ENCODE measurements at regions not wholly inside any gene's neighbourhood (a gene's known extent, or its start where the extent isn't known, plus 50 kb on each side); places are given as distances from the start of the nearest gene placed in this dataset.
A peak's percentile ranks its signal among the peaks of the same experiment; 100 is the strongest.

DNA sequence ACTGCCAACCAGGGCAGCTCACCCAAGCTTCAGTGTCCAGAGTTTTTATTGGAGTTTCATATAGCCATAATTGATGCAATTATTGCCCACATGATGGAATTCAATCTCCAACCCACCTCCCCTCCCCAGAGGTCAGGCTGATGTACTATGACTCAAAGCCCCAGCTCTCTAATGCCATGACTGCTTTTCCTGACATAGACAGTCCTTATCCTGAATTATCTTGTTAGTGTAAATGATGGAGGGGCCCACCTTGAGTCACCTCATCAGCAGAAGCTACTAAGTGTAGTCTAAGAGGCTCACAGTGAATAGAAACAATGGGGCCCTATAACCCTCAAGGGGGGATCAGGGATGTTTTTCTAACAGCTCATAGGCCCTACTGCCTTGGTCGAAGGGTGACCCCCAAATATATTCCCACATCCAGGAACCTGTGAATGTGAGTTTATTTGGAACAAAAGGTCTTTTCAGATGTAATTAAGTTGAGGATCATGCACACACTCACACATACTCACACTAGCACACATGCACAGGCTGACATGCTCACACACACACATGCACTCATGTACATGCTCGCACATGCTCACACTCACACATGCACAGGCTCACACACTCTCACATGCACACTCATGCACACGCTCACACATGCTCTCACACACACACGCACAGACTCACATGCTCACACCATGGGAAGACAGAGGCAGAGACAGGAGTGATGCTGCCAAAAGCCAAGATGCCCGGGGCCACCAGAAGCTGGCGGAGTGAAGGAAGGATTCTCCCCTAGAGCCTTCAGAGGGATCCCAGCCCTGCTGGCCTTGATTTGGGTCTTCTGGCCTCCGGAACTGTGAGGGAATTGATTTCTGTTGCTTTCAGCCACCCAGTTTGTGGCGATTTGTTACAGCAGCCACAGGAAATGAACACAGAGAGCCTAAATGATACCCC, 131.2 kb upstream of the SMAD3 start:
- DNase-seq, result no peak

DNA sequence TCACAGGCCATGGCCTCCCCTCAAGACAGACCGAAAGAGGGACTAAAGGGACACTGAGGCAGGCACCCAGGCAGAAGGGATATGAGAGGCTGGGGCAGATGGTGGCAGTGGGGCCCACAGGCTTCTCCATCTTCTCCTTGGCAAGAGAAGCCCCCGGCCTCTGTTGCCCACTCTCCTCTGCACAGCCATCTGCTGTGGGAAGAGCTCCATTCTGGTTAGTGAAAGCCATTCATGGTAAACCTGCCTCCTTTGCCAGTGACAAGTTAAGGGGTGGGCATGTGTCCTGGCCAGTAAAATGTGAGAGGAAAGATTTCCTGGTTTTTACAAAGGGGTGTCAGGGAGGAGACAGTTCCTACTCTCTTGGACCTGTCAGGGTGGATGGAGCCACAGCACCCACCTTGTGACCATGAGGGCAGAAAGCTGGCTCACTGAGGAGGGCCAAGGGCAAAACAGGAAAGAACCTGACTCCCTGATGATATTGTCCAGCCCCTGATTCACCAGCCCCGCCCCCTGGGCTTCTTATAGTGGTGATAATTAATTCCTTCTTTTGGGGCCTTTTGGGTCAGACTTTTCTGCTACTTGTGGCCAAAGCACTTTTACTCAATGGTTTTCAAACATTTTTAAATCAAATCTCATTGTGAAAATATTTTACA, 130.4 kb upstream of the SMAD3 start:
- no peak for DNase-seq

DNA sequence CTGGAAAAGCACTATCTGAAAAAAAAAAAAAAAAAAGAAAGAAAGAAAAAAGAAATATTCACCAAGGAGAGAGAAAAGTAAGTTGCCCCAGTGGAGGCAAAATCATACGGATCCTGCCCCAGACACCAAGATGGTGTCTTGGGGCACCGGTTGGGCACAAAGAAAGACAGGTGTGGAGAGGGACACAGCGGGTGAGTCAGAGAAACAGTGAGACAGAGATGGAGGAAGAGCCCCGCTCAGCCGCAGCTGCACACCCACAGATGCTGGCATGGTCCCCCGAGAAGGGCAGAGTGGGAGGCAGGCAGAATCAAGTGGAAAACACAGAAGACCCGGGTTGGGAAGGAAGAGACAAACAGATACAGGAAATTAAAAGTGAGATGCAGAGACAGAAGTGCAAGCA, 129.7 kb upstream of the SMAD3 start:
- DNase-seq, result no peak

DNA sequence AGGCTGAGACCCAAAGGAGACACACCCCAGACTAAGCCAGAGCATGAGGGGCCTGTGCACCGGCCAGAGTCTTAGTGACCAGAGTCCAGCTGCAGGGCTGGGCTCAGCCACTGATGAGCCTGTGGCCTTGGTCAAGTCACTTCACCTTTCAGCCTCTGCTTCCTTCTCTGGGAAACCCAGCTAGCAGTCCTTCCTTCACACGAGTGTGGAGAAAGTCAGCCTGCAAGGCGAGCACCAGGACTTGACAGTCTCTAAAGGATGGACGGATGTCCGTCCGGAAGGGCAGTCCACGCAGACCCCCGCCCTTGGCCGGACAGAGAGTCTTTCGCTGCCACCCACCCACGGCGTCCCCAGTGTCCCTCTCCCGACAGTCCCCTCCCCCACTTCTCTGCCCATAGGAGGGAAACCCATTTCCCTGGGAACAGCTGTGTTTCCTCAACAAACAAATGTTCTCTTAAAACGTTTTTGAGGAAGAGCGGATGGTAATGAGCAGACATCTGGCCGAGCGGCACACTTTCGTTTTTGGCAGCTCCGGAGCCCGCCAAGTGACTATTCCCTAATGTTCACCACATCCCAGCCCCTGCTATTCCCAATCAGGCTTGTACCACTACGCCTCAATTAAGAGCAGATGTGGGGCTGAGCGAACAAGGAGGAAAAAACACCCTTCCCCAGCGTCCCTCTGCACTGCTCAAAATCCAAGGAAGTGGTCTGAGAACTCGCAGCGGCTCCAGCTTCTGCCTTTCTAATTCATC, 129.1 kb upstream of the SMAD3 start:
- no peak for DNase-seq

DNA sequence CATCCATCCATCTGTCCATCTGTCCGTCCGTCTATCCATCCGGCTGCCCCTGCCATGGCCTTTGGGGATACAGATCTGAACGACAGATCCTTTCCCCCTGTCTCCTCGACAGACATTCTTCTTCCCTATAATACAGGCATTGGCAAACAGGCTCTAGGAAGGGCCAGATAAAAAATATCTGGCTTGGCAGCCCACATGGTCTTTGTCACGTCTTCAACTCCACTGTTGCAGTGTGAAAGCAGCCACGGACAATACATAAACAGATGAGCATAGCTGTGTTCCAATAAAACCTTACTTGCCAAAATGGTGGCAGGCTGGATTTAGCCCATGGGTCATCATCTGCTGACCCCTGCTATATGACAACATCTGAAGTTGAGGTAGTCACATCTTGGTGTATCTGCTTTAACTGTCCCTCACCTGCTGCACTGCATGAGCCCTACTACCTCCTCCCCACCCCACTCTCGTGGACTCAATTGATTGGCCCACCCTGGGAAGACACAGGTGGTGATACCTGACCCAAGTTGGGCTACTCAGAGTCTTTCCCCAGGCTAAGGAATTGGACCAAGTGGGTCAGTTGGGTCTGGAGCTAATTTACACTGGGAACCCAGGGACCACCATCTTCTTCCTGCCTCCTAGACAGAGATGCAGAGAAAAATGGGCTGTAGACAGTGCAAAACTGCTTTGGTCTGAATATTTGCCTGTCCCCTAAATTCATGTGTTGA, 128.4 kb upstream of the SMAD3 start:
- DNase-seq, result no peak

DNA sequence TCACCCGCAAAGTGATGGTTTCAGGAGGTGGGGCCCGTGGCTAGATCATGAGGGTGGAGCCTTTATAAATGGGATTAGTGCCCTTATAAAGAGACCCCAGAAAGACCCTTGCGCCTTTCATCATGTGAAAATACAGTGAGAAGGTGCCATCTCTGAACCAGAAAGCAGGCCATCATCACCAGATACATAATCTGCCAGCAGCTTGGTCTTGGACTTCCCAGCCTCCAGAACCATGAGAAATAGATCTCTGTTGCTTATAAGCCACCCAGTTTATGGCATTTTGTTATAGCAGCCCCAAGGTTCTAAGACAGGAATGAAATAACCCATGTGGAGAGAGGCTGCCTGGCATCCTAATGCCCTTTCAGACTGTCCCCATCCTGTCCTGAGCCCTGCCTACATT, 127.8 kb upstream of the SMAD3 start:
- DNase-seq, result no peak

DNA sequence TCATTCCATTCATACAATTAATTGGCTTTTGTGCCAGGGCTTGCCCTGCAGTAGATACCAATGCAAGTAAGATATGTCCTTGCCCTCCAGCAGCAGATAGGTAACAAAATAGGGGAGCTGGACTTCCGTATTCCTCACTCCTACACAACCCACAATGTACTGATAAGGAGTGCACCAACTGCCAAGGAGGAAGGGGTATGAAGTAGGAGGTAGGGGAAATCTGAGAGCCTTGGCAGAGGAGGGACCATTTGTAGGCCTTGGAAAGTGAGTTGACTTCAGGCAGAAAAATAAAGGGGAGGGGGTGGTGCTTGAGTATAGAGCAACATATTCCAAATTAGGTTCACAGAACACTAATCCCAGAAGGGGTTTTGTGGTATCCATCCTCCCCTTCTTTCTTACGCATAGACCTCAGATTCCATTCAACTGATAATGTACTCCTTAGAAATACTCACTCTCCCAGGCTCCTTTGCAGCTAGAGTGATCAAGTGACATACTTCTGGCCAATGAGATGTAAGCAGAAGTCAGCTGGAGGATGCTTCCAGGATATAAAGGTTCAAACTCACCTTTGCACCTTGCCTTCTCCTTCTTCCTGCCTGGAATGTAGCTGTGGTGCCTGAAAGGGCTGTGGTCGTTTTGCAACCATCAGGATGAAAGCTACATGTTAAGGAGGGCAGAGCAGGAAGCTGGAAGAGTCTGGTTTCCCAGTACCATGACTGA, 127.1 kb upstream of the SMAD3 start:
- DNase-seq, result no peak

DNA sequence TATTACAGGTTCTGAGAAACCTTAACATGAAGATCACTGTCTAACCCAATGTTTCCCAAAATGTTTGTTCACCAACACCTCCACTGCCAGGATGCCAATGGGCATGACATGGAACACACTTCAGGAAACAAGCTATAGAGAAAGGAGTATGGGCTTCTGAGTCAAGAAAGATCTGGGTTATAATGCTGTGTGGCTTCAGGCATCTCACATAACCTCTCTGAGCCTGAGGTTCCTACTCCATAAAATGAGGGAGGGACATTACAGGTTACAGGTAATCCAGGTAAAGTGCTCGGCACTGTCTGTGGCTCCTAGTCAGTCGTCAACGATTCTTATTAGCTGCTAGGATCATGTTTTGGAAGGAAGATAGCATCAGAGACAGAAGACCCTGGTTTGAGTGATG, 126.4 kb upstream of the SMAD3 start:
- DNase-seq, result no peak

DNA sequence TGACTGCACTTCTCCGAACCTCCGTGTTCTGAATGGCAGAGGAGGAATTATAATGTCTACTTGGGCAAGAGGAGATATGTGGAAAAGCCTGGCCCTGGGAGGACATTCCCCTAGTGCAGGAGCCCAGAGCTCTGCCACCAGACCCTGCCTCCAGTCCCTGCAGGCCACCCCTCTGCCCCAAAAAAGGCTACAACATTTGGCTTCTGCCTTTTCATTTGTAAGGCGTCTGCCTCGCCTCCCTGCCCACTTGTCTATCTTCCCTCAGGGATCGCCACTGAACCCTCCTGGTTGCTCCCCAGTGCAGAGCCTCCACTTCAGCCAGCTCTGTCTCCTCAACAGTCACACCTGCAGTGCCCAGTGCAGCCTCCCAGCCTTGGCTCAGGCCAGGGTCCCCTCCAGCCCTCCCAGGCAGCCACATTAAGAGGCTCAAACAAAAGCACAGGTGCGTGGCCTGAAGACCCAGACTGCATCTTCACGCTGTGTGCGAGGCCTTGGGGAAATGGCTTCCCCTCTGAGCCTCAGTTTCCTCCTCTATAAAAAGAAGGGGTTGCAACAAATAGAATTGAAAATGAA, 125.9 kb upstream of the SMAD3 start:
- no peak for DNase-seq

DNA sequence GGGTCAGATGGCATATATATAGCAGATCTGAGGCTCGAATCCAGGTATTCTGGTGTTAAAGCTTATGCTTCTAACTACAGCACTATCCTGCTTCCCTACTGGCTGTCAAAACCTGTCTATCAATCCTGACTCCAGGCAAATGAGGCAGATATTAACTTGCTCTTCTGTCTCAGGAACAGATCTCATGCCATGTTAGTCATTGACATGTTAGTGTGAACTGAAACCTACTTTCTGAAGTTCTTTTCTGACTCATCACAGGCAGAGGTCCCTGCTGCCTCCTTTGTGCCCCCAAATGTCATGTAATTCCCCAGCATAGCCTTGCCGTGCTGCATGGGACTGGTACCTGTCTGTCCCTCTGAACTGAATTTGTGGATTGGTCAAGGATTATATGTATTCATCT, 125.0 kb upstream of the SMAD3 start:
- DNase-seq, result peak; percentile 55

DNA sequence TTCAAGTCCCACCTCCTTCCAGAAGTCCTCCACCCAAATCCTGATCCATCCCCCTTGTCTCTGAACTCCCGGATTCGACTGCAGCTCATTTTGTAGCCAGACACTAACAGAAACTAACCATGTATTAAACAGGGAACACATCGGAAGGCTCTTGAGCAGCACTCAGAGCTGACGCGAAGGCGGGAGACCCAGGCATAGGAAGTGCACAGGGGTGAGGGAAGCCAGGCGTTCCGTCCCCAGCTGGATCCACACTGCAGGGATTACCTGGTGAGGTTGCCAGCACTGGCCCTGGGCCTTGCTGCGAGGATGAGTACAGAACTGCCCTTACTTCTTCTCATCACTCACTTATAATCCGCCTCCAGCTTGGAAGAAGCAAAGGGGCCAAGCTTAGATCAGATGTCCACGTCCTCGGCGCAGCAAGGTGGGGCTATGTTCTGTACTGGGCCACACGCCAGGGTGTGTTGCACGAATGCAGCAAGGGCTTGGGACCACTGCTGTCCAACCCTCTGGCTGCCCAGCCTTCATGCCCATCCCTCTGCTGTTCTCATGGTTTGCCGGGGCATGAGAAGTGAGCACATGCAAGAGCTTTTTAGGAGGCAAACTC, 124.2 kb upstream of the SMAD3 start:
- no peak for DNase-seq

DNA sequence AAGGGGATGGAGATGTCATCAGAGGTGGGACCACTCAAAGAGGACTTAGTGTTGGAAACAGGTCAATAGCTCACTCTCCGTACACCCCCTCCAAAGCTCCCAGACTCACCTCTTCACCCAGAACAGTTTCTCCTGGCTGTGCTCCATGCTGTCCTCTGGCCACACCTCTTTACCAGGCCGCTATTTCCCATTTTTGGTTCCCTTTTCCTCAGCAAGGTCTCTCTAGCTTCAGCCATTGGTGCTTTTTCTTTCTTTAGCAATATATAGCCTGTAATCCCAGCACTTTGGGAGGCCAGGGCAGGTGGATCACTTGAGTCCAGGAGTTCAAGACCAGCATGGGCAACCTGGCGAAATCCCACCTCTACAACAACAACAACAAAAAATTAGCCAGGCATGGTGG, 123.6 kb upstream of the SMAD3 start:
- DNase-seq, result peak; percentile 64

DNA sequence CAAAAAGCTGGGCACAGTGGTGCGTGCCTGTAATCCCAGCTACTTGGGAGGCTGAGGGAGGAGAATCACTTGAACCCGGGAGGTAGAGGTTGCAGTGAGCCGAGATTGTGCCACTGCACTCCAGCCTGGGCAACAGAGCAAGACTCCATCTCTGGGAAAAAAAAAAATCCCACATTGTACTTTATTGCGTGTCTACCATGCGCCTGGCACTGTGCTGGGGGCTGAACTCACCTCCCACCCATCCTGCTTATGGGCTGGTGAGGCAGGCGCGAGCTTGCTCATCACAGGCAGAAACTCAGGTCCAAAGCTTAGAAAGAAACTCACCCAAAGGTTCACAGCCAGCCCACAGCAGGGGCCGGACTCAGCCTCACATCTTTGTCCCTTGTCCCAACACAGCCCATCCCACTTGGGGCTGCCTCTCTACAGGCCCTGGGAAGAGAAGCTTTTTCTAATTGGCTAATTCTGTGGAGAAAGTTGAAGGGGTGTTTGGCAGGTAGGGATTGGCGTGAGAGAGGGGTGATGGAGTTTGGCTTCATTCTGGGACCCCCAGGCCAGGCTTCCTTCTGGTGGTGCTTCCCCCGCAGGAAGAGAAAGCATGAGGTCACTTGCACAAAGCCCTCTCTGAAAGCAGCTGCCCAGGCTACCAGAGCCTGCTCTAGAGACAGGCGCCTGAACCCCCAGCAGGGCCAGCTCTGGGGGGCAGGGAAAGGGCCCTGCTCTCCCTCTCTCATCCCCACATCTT, 122.6 kb upstream of the SMAD3 start:
- no peak for DNase-seq

DNA sequence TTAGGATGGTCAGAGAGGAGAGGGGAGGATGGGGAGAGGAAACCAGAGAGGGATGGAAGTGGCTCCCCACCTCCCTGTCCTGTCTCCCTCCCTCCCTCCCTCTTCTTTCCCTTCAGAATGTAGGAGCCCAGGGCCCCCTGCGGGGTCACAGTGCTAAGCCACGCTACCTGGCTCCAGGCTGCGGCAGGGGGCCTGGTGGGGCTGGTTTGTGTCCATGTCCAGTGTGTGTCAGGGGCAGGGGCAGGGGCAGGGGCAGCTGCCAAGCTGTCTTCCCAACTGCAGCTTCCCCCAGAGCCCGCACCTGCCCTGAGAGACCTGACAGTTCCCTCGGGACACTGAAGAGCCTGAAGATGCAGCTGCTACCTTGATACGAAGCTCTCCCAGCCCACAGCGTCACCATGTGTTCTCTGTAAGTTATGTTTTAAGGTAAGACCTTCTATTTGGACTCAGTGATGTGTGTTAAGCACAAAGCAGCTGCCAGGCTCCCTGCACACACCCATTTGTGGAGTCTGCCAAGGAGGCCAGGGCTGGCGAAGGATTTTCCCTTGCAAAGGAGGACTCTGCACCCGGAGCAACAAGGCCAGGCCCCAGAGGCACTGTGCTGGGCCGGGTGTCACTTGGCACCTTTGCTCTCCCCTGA, 121.8 kb upstream of the SMAD3 start:
- DNase-seq, result no peak

DNA sequence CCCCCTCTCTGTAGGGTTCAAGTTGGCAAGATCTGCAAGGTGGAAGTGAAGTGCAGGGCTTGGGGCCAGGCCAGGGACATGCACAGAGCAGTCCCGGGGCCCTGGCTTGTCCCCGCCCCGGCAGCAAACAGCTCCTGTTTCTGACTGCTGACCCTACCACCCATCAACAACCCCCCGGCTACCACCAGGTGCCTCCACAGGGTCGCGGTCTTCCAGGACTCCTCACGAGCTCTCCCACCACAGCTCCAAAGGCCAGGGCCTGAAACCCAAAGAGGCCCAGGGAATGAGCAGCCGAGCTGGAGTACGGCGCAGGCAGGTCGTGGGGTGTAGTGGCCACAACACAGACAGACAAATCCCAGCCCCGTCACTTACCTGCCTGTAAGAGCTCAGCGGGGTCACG, 121.3 kb upstream of the SMAD3 start:
- DNase-seq, result no peak

DNA sequence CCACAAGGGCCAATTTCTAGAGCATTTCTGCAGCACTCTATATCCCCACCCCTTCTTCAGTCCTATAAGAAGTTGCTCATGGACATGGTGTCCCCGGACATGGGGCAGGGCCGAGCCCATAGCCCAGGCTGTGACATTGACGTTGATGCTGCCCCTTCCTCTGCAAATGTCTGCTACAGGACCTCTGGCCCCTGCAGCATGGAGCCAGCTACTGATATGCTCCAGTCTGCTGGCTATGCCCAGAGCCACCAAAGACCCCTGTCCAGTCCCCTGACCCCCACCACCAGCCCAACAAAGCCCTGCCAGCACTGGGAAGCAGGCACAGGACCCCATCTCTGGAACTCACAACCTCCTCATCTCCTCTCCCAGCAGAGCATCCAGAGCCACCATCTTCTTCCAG, 120.1 kb upstream of the SMAD3 start:
- DNase-seq, result no peak

DNA sequence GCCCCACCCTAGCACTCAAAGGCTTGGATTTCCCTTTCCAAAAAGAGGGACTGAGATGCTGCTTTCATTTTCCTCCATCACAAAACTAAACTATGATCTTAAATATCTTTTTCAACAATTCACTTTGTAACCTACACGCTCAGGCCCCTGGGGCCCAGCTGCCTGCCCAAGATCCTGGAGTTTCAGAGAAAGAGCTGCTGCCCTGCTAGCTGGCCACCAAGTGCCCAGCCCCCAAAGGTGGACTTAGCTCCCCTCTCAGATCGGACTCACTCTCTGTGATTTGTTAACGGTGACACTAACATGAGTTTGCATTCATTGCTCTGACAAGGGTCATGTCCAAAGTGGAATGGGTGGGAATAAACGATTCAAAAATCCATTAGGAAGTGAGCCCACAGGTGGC, 119.6 kb upstream of the SMAD3 start:
- DNase-seq, result no peak

DNA sequence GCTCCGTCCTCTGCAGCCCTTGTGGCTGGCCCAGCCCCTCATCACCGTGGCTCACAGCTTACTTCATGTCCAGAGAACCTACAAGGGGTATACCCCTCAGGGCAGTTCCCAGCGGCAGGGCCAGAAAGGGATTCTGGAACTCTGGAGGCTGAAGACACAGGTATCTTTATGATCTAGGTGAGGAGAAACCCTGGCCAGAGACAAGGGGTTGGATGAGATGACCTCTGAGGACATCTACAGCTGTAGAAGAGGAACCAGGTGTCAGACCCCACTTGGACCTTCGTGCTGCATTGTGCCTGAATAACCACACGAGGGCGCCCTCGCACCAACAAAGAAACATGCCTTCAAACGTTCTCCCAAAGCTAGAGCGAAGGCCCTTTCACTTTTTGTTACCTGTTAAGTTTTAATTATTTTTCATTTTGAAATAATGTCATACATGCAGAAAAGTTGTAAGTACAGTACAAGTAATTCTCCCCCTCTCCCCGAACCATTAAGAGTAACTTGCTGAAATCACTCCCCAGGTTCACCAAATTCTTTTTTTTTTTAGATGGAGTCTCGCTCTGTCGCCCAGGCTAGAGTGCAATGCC, 118.7 kb upstream of the SMAD3 start:
- peak; percentile 61 for DNase-seq

DNA sequence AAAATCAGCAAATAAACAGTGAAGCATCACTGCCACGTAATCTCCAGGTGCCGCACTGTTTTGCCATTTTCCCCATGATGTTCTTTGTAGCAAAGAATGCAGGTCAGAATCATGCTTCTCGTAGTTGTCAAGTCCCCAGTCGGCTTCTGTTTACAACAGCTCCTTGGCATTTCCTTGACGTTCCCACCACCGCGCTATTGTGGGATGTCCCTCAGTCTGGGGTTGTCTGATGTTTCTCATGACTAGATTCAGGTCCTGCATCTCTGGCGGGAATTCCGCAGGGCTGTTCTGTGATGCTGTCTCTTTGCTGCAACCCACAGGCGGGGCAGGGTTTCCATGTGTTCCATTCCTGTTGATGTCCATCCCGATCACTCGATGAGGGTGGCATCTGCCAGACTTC, 117.9 kb upstream of the SMAD3 start:
- DNase-seq, result no peak

DNA sequence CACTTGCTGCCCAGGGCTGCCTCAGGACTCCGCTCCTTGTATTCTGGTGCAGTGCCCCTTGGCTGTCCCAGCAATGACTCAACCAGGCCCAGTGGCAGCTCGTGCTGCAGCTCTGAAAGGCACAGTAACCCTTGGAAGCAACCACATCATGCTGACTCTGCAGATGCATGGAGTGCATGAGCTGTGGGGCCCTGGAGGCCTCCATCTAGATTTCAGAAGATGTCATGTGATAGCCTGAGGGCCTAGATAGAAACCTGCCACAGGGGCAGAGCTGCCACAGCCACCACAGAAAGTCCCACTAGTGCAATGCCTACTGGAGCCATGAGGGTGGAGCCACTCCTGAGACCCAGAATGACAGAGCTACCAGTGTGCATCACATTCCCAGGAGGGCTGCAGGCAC, 117.1 kb upstream of the SMAD3 start:
- peak; percentile 19 for DNase-seq

Data from inflammatory macrophage treated with lipopolysaccharide for 4 hours (primary cell).